Fibroblast of the aortic adventitia (primary cell): ENCODE measurements at regions not wholly inside any gene's neighbourhood (a gene's known extent, or its start where the extent isn't known, plus 50 kb on each side); places are given as distances from the start of the nearest gene placed in this dataset.

Experiments
- DNase-seq: peaks from one replicate; pipeline ENCODE4 v3.0.0-alpha.2; 2010; ENCODE audit warnings: low read depth
- H3K4me3 ChIP-seq: 2 replicates; pipeline ENCODE4 v1.5.1; 2011; ENCODE audit warnings: low read depth, mild to moderate bottlenecking, control low read depth, low read length, moderate library complexity
- TF ChIP-seq, protein P1 (sequence below): IDR thresholded peaks from 2 replicates; pipeline ENCODE4 v1.5.1; 2011; ENCODE audit warnings: mild to moderate bottlenecking, low read length, control low read depth, inconsistent platforms; ENCODE audit not compliant: insufficient read depth

DNA sequence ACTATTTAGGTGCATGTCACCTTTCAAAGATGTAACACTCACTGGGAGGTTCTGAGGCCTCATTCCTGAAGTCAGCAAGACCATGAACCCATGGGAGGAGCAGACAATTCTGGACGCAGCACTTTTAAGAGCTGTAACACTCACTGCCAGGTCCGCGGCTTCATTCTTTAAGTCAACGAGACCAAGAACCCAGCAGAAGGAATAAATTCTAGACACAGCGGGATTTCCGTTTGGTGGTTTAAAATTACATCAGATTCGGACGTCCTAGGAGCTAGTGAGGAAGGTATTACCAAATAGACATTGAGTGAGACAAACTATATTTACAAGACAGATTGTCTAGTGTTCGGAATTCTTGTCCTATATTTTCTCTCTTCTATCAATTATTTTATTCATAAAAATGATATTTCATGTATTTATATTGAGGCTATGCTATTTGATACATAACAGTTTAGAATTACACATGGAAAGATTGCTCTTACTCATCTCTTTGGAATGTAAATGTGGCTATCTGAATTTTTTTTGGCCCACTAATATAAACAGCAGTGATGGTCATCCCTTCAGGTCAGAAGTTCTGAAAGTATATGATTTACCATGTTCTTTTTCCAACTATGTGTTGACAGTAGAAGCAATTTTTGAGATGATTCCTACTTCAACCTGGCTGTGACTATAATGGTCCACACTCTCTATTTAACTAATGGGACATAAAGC, 1973.0 kb upstream of the FLRT2 start:
- H3K4me3 ChIP-seq = no peak overlapping the region
- TF ChIP-seq, protein P1, sequence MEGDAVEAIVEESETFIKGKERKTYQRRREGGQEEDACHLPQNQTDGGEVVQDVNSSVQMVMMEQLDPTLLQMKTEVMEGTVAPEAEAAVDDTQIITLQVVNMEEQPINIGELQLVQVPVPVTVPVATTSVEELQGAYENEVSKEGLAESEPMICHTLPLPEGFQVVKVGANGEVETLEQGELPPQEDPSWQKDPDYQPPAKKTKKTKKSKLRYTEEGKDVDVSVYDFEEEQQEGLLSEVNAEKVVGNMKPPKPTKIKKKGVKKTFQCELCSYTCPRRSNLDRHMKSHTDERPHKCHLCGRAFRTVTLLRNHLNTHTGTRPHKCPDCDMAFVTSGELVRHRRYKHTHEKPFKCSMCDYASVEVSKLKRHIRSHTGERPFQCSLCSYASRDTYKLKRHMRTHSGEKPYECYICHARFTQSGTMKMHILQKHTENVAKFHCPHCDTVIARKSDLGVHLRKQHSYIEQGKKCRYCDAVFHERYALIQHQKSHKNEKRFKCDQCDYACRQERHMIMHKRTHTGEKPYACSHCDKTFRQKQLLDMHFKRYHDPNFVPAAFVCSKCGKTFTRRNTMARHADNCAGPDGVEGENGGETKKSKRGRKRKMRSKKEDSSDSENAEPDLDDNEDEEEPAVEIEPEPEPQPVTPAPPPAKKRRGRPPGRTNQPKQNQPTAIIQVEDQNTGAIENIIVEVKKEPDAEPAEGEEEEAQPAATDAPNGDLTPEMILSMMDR = no peak
- DNase-seq = peak; percentile 2

DNA sequence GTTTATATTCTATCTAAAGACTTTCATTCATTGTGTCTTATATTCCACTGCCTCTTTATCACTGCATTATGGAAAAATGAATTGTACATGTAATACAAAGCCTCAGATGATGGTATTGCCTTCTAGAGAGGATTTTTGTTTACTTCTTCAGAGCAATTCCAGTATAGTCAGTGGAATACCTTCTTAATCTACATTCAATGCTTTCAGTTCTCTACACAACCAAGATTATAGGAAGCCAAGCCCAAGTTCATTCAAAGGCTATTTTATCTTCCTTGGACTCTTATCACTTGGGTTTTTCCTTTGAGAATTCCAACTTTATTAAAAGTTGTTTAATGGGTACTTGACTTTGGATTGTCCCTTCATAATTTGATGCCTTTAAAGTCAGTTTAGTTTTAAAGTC, 1971.0 kb upstream of the FLRT2 start:
- TF ChIP-seq, protein P1 = no peak
- DNase-seq = no peak
- no peak overlapping the region for H3K4me3 ChIP-seq

DNA sequence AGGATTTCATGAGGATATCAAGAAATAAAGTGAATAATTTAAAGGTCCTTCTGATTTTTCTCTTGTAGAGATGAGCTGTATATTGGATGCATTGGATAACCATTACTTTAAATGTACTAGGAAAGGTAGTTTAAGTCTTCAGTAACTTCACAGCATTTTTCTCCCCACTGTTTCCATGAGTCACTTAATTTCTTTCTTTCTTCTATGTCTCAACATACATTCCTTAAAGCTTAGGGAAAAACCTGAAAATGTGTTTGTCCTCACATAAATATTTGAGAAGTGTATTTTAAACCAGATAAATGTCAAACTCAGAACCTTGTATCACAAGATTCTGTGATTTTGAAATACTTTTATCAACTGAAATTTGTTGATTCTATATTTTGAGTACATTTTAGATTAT, 1970.2 kb upstream of the FLRT2 start:
- TF ChIP-seq, protein P1 = no peak
- no peak for DNase-seq
- H3K4me3 ChIP-seq = no peak overlapping the region

DNA sequence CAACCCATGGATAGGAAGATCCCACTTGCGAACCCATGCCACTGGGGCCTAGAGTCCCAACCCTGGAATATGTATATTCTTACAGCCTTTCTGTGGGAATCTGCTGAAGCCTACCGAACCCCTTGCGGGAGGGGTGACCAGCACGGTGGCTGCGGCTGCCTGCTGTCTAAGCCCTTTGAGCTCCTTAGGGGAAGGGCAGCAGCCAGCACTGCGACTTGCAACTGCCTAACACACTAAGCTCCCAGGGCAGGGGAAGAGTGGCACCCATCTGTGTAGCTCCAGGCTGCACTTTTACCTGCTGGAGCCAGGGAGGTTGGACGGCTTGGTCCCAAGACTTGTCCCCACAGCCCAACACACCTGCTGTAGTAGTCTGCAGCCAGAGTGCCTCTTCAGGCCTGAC, 1968.7 kb upstream of the FLRT2 start:
- TF ChIP-seq, protein P1 = no peak
- no peak for DNase-seq
- H3K4me3 ChIP-seq = no peak overlapping the region

DNA sequence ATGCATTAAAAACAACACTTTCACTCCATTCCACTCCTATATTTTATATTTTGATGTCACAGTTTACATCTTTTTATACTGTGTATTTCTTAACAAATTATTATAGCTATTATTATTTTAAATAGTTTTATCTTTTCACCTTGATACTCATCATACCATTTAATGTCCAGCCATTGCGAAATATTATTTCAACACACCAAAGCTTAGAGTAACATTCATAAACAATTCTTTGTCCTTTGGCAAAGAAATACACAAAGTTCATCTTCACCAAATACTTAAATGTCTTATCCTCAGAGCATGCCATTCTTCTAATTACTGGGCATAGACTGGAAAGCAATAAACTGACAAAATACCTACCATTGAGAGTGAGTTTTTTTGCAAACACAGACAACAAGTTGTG, 1963.4 kb upstream of the FLRT2 start:
- no peak overlapping the region for H3K4me3 ChIP-seq
- no peak for DNase-seq
- TF ChIP-seq, protein P1 = no peak

DNA sequence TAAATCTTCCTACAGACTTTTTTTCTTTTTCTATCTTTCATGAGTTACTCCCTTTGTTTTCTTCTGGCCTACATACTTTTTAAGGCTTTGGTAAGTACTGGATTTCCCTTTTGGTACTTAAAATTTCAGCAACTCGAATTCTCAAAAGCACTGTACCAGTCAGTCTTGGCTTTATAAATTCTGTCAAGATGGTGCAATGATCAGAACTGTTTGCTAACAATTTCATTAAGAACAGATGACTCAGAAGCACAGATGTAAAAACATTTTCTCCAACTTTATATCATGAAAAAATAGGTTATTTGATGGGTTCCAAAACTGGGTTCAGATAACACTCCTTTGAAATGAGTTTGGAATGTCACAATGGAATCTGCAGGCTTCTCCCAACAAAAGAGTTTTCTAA, 1961.8 kb upstream of the FLRT2 start:
- DNase-seq = no peak
- TF ChIP-seq, protein P1 = no peak
- no peak overlapping the region for H3K4me3 ChIP-seq

DNA sequence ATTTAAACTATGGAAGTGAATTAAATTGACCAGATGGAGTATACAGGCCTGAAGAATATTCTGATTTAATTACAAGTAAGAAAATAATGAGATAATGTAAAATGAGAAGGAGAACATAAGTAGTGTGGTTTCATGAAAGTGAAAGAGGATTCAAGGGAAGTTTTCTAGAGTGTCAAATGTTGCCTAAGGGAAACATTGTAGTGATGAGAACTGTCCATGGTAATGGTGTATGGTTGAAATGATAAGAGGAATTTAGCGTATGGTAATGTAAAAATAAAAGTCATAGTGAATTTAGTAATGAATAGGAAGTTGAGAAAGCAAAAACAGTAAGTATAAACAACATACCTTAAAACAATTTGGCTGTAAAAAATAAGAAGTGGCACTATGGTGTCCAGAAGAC, 1954.6 kb upstream of the FLRT2 start:
- DNase-seq = no peak
- TF ChIP-seq, protein P1 = no peak
- no peak overlapping the region for H3K4me3 ChIP-seq
